ENCODE measurements at regions not wholly inside any gene's neighbourhood (a gene's known extent, or its start where the extent isn't known, plus 50 kb on each side); places are given as distances from the start of the nearest gene placed in this dataset.

DNA sequence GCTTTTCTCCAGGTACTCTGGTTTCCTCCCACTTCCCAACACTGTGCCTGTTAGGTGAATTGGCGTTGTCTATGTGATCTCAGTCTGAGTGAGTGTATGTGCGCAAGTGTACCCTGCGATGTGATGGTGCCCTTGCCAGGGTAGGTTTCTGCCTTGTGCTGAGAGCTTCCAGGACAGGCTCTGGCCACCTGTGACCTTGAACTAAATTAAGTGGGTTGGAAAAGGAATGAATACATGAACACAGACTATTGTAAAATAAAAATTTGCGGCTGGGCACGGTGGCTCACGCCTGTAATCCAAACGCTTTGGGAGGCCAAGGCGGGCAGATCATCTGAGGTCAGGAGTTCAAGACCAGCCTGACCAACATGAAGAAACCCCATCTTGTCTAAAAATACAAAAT is 678.0 kb downstream of the DHX35 start:
- CTCF ChIA-PET (ENCODE audit: partially characterized antibody), result no interaction called here
- DNase-seq, result no peak
- no peak overlapping the region for H3K27ac Mint-ChIP-seq
- intact Hi-C loops (cut with micrococcal nuclease), result no loop called here
- Histone ChIP-seq H3K27ac (ENCODE audit: low read depth, low read length) (no peak overlapping the region), H3K36me3 (ENCODE audit: insufficient read depth, low read length) (no peaks in the 10 kb centered on the region), H3K27me3 (ENCODE audit: insufficient read depth, low read length) (no peaks in the 10 kb centered on the region), H3K4me3 (ENCODE audit: low read length in 2 of 2) (no peak overlapping the region), H3K9me3 (ENCODE audit: control insufficient read depth in 1 of 2, low read length in 2 of 2) (no peaks in the 10 kb centered on the region), H3K4me1 (ENCODE audit: insufficient read depth, low read length) (no peaks in the 10 kb centered on the region)
- H3K4me3 Mint-ChIP-seq, result no peak overlapping the region
- peaks cover 0 to 4% (median under 1%) of the 10 kb centered on the region in 8 donors for H3K9me3 Mint-ChIP-seq
- H3K36me3 Mint-ChIP-seq, result no peaks in the 10 kb centered on the region
- POLR2A ChIA-PET (ENCODE audit: partially characterized antibody), result no interaction called here
- H3K4me1 Mint-ChIP-seq, result no peaks in the 10 kb centered on the region
- peaks cover 0 to 2% of the 10 kb centered on the region in 2 donors for H3K27me3 Mint-ChIP-seq

DNA sequence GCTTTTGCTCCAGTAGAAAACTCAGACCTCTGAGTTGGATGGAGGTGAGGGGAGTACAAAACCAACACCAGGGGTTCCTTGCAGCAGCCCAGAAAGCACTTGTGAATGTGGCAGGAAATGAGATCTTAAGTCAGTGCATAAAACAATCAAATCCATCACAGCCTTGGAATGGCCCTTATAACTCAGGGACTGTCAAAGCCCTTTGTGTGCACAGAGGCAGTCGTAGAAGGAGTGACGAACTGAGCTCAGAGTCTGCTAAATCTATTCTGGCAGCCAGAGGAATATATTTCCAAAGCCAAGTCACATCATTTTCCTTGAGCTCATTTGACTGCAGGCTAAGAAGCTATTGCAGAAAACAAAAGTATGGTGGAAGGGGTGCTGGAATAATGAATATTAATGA is 676.6 kb downstream of the DHX35 start:
- ChIA-PET CTCF (ENCODE audit: partially characterized antibody) (no interaction called here), POLR2A (ENCODE audit: partially characterized antibody) (no interaction called here)
- no peaks in the 10 kb centered on the region for H3K27me3 ChIP-seq (ENCODE audit: insufficient read depth, low read length)
- Mint-ChIP-seq H3K36me3 (no peaks in the 10 kb centered on the region), H3K9me3 (peaks cover 0 to 4% (median under 1%) of the 10 kb centered on the region in 8 donors), H3K27ac (no peak overlapping the region), H3K27me3 (peaks cover 0 to 2% of the 10 kb centered on the region in 2 donors), H3K4me3 (no peak overlapping the region), H3K4me1 (no peaks in the 10 kb centered on the region)
- H3K27ac ChIP-seq (ENCODE audit: low read depth, low read length), result no peak overlapping the region
- H3K4me1 ChIP-seq (ENCODE audit: insufficient read depth, low read length), result no peaks in the 10 kb centered on the region
- DNase-seq, result no peak
- no peaks in the 10 kb centered on the region for H3K9me3 ChIP-seq (ENCODE audit: control insufficient read depth in 1 of 2, low read length in 2 of 2)
- intact Hi-C loops (cut with micrococcal nuclease), result no loop called here
- no peak overlapping the region for H3K4me3 ChIP-seq (ENCODE audit: low read length in 2 of 2)
- no peaks in the 10 kb centered on the region for H3K36me3 ChIP-seq (ENCODE audit: insufficient read depth, low read length)

DNA sequence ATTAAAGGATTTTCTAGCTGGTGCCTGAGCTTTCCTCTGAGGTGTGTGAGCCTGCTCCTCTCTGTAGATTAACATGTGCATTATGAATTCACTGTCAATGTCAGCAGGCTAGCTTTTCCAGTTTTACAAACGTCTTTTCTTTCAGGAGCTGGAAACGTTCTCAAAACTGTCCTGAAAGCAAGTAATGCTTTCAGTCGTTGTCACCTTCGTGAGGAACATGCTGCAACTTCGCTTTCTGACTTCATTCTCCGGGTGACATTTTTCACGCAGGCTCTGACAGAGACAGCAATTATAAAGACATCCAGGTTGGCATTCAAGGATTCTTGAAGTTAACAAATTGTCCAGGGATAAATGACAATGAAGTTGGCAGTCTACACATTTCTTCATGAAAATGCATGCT is 671.5 kb downstream of the DHX35 start:
- CTCF ChIA-PET (ENCODE audit: partially characterized antibody), result no interaction called here
- no peak overlapping the region for H3K4me3 Mint-ChIP-seq
- H3K4me3 ChIP-seq (ENCODE audit: low read length in 2 of 2), result no peak overlapping the region
- H3K4me1 ChIP-seq (ENCODE audit: insufficient read depth, low read length), result no peaks in the 10 kb centered on the region
- no peaks in the 10 kb centered on the region for H3K36me3 Mint-ChIP-seq
- H3K9me3 ChIP-seq (ENCODE audit: control insufficient read depth in 1 of 2, low read length in 2 of 2), result no peaks in the 10 kb centered on the region
- no peak overlapping the region for H3K27ac ChIP-seq (ENCODE audit: low read depth, low read length)
- intact Hi-C loops (cut with micrococcal nuclease), result no loop called here
- H3K27me3 ChIP-seq (ENCODE audit: insufficient read depth, low read length), result no peaks in the 10 kb centered on the region
- no peaks in the 10 kb centered on the region for H3K4me1 Mint-ChIP-seq
- no peak for DNase-seq
- POLR2A ChIA-PET (ENCODE audit: partially characterized antibody), result no interaction called here
- peaks cover 2 to 3% of the 10 kb centered on the region in 2 donors for H3K27me3 Mint-ChIP-seq
- no peaks in the 10 kb centered on the region for H3K36me3 ChIP-seq (ENCODE audit: insufficient read depth, low read length)
- peaks cover 0 to 2% (median 0%) of the 10 kb centered on the region in 8 donors for H3K9me3 Mint-ChIP-seq
- H3K27ac Mint-ChIP-seq, result no peak overlapping the region

DNA sequence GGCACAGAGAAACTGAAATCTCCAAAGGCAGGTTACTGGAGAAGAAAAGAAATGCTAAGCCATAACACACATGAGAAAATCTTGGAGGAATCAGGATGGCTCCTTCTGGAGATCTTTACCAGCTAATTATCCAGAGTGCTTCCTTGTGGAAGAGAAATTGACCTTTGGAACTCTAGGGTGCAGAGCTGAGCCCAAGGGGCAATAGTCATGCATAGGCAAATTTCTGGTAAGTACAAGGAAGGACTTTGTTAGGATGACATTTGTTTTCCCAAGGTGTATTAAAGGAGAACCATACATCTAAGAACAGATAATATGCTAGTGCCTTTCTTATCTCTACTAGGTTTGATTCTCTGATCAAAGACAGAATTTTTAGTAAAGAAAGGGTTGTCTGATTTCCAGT is 670.6 kb downstream of the DHX35 start:
- Histone ChIP-seq H3K4me3 (ENCODE audit: low read length in 2 of 2) (no peak overlapping the region), H3K4me1 (ENCODE audit: insufficient read depth, low read length) (no peaks in the 10 kb centered on the region), H3K9me3 (ENCODE audit: control insufficient read depth in 1 of 2, low read length in 2 of 2) (no peaks in the 10 kb centered on the region), H3K27ac (ENCODE audit: low read depth, low read length) (no peak overlapping the region), H3K27me3 (ENCODE audit: insufficient read depth, low read length) (no peaks in the 10 kb centered on the region), H3K36me3 (ENCODE audit: insufficient read depth, low read length) (no peaks in the 10 kb centered on the region)
- intact Hi-C loops (cut with micrococcal nuclease), result no loop called here
- Mint-ChIP-seq H3K4me1 (no peaks in the 10 kb centered on the region), H3K4me3 (no peak overlapping the region), H3K36me3 (no peaks in the 10 kb centered on the region), H3K9me3 (peaks cover 0 to 2% (median 0%) of the 10 kb centered on the region in 8 donors), H3K27me3 (peaks cover 2 to 3% of the 10 kb centered on the region in 2 donors), H3K27ac (no peak overlapping the region)
- ChIA-PET CTCF (ENCODE audit: partially characterized antibody) (no interaction called here), POLR2A (ENCODE audit: partially characterized antibody) (no interaction called here)
- no peak for DNase-seq

DNA sequence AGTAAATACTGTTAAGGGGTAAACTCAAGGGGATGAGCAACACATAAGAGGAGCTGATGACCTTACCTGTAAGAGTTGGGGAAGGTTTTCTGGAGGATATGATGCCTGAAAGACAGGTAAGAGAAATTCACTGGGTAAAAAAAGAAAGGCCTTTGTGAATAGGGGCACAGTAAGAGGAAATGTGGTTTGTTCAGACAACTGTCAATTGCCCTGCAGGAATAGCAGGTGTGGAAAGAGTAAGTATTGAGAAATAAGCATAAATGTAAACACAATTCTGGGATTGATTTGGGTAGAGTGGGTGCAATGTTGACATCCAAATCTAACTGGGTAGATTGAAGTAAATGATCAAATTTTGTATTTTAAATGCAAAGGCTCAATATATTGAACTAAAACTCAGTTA is 670.0 kb downstream of the DHX35 start:
- Mint-ChIP-seq H3K27ac (no peak overlapping the region), H3K9me3 (peaks cover 0 to 2% (median 0%) of the 10 kb centered on the region in 8 donors), H3K4me1 (no peaks in the 10 kb centered on the region), H3K36me3 (no peaks in the 10 kb centered on the region), H3K27me3 (peaks cover 2 to 3% of the 10 kb centered on the region in 2 donors), H3K4me3 (no peak overlapping the region)
- Histone ChIP-seq H3K27me3 (ENCODE audit: insufficient read depth, low read length) (no peaks in the 10 kb centered on the region), H3K4me3 (ENCODE audit: low read length in 2 of 2) (no peak overlapping the region), H3K9me3 (ENCODE audit: control insufficient read depth in 1 of 2, low read length in 2 of 2) (no peaks in the 10 kb centered on the region), H3K4me1 (ENCODE audit: insufficient read depth, low read length) (no peaks in the 10 kb centered on the region), H3K36me3 (ENCODE audit: insufficient read depth, low read length) (no peaks in the 10 kb centered on the region), H3K27ac (ENCODE audit: low read depth, low read length) (no peak overlapping the region)
- DNase-seq, result no peak
- intact Hi-C loops (cut with micrococcal nuclease), result no loop called here
- POLR2A ChIA-PET (ENCODE audit: partially characterized antibody), result no interaction called here
- CTCF ChIA-PET (ENCODE audit: partially characterized antibody), result no interaction called here

DNA sequence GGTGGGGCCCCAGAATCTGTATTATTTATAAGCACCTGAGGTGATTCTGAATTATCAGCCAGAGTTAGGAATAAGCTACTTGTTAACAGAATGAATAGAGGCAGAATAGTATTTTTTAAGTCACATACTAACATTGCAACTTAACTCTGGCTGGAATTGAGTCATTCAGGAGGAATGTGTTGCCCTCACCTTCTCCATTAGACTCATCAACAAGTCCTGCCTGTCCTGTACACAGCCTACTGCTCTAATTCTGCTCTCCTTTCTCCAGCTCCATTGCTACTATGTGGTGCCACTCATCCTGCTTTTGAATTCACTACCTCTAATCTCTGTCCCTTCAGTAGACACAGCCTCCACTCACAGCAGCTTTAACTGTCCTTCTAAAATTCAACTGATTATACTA is 669.4 kb downstream of the DHX35 start:
- H3K4me3 ChIP-seq (ENCODE audit: low read length in 2 of 2), result no peak overlapping the region
- H3K27ac Mint-ChIP-seq, result no peak overlapping the region

DNA sequence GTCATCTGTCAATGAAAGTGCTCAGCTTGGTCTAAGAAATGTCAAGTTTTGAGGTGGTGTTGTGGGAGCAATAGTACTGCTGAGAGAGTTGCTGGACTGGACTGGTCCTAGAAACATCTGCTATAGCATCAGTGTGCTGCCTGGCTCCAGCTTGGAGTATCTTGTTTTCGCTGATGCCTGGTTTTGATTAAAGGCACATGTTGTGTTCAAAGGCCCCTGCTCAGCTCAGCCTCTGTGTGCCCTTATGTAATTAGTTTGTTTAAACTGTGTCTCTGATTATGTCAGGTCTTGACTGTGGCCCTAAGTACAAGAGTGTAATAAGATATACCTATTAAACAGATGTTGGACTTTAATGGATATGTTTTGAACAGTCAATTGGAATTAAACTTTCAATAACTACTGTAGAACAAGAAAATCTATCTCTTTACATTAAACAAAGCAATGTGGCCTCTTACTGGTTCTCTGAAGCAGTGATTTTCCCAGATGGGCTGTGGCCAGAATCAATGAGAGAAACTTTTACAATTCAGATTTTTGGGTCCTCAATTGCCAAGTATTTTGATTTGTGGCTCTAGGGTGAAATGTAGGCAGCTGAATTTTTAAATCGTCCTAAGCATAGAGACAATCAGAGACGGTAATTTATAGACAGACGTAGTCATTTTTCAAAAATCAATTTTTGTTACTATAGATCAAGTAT is 668.2 kb downstream of the DHX35 start:
- intact Hi-C loops (cut with micrococcal nuclease), result no loop called here
- no peaks in the 10 kb centered on the region for H3K4me1 Mint-ChIP-seq
- H3K36me3 Mint-ChIP-seq, result no peaks in the 10 kb centered on the region
- H3K27ac Mint-ChIP-seq, result no peak overlapping the region
- peaks cover 0 to 3% of the 10 kb centered on the region in 2 donors for H3K27me3 Mint-ChIP-seq
- Histone ChIP-seq H3K4me3 (ENCODE audit: low read length in 2 of 2) (no peak overlapping the region), H3K4me1 (ENCODE audit: insufficient read depth, low read length) (no peaks in the 10 kb centered on the region), H3K36me3 (ENCODE audit: insufficient read depth, low read length) (no peaks in the 10 kb centered on the region), H3K27me3 (ENCODE audit: insufficient read depth, low read length) (no peaks in the 10 kb centered on the region), H3K27ac (ENCODE audit: low read depth, low read length) (no peak overlapping the region), H3K9me3 (ENCODE audit: control insufficient read depth in 1 of 2, low read length in 2 of 2) (no peaks in the 10 kb centered on the region)
- H3K4me3 Mint-ChIP-seq, result no peak overlapping the region
- no peak for DNase-seq
- ChIA-PET CTCF (ENCODE audit: partially characterized antibody) (no interaction called here), POLR2A (ENCODE audit: partially characterized antibody) (no interaction called here)
- peaks cover 0 to 2% (median 0%) of the 10 kb centered on the region in 8 donors for H3K9me3 Mint-ChIP-seq

More for the DNA sequence above, 669.4 kb downstream of the DHX35 start:
- no peaks in the 10 kb centered on the region for H3K27me3 ChIP-seq (ENCODE audit: insufficient read depth, low read length)
- H3K27ac ChIP-seq (ENCODE audit: low read depth, low read length), result no peak overlapping the region
- no peaks in the 10 kb centered on the region for H3K36me3 Mint-ChIP-seq
- DNase-seq, result no peak
- POLR2A ChIA-PET (ENCODE audit: partially characterized antibody), result no interaction called here
- peaks cover 0 to 2% (median 0%) of the 10 kb centered on the region in 8 donors for H3K9me3 Mint-ChIP-seq
- intact Hi-C loops (cut with micrococcal nuclease), result no loop called here
- H3K27me3 Mint-ChIP-seq, result peaks cover 0 to 3% of the 10 kb centered on the region in 2 donors
- H3K36me3 ChIP-seq (ENCODE audit: insufficient read depth, low read length), result no peaks in the 10 kb centered on the region
- CTCF ChIA-PET (ENCODE audit: partially characterized antibody), result no interaction called here
- H3K9me3 ChIP-seq (ENCODE audit: control insufficient read depth in 1 of 2, low read length in 2 of 2), result no peaks in the 10 kb centered on the region
- H3K4me1 ChIP-seq (ENCODE audit: insufficient read depth, low read length), result no peaks in the 10 kb centered on the region
- H3K4me3 Mint-ChIP-seq, result no peak overlapping the region
- H3K4me1 Mint-ChIP-seq, result no peaks in the 10 kb centered on the region

DNA sequence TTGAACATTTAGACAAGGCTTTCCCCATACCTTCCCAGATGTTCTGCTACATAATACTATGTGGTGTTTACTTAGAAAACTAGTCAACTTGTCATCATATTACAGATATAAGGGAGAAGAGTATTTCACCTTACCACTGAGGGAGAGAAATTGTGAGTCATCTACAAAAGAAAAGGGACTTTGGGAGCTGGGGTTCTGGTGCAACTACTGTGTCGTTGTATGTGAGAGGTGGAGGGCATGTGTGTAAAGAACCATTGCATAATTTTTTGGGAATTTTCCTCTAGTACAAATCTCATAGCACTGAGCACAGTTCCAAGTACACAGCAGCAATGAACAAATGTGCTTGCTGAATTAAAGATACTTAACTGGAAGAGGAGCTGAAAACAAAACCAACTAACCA is 665.6 kb downstream of the DHX35 start:
- H3K27ac Mint-ChIP-seq, result no peak overlapping the region
- H3K4me3 ChIP-seq (ENCODE audit: low read length in 2 of 2), result no peak overlapping the region
- no peaks in the 10 kb centered on the region for H3K36me3 Mint-ChIP-seq
- H3K27me3 Mint-ChIP-seq, result peaks cover 0 to 3% of the 10 kb centered on the region in 2 donors
- H3K9me3 Mint-ChIP-seq, result peaks cover 0 to 4% (median under 1%) of the 10 kb centered on the region in 8 donors
- ChIA-PET POLR2A (ENCODE audit: partially characterized antibody) (no interaction called here), CTCF (ENCODE audit: partially characterized antibody) (no interaction called here)
- H3K36me3 ChIP-seq (ENCODE audit: insufficient read depth, low read length), result no peaks in the 10 kb centered on the region
- no peak for DNase-seq
- no peaks in the 10 kb centered on the region for H3K27me3 ChIP-seq (ENCODE audit: insufficient read depth, low read length)
- no peak overlapping the region for H3K27ac ChIP-seq (ENCODE audit: low read depth, low read length)
- intact Hi-C loops (cut with micrococcal nuclease), result no loop called here
- H3K4me1 Mint-ChIP-seq, result no peaks in the 10 kb centered on the region
- H3K9me3 ChIP-seq (ENCODE audit: control insufficient read depth in 1 of 2, low read length in 2 of 2), result no peaks in the 10 kb centered on the region
- no peak overlapping the region for H3K4me3 Mint-ChIP-seq
- no peaks in the 10 kb centered on the region for H3K4me1 ChIP-seq (ENCODE audit: insufficient read depth, low read length)
